A673 (cell line): ENCODE measurements at regions not wholly inside any gene's neighbourhood (a gene's known extent, or its start where the extent isn't known, plus 50 kb on each side); places are given as distances from the start of the nearest gene placed in this dataset.

Experiments
- BruUV-seq: library from RNA; stranded (reverse); fragments of 400-500 nt; replicated peaks from 2 replicates; lab custom pipeline; 2021; lab: Mats Ljungman, UMichigan
- CTCF ChIA-PET: fragments of 300-600 bp; sonication (Branson Sonifier 250); formaldehyde crosslinking; loops from one replicate; lab custom pipeline; 2022; ENCODE audit warnings: antibody characterized with exemption; lab: Charles Lee
- POLR2A ChIA-PET: fragments of 300-600 bp; sonication (Branson Sonifier 250); formaldehyde crosslinking; loops from one replicate; lab custom pipeline; 2022; ENCODE audit warnings: antibody characterized with exemption; ENCODE audit not compliant: low non-redundant PET; lab: Charles Lee
- DNase-seq: peaks from one replicate; pipeline ENCODE4 v3.0.0-alpha.2; 2015; ENCODE audit warnings: low spot score
- H3K27ac ChIP-seq: fragments of 200-600 bp; sonication (generic); 2 replicates; pipeline ENCODE4 v1.5.1; 2016; ENCODE audit warnings: mixed run types, low read depth, mild to moderate bottlenecking, mixed read lengths, antibody characterized with exemption, low read length; ENCODE audit not compliant: poor library complexity, severe bottlenecking
- H3K27me3 ChIP-seq: fragments of 200-600 bp; sonication (generic); replicated peaks from 2 replicates; pipeline ENCODE4 v1.6.1; 2017; ENCODE audit warnings: mixed run types, low read depth, mild to moderate bottlenecking, mixed read lengths, antibody characterized with exemption, low read length; ENCODE audit not compliant: insufficient read depth, poor library complexity
- H3K36me3 ChIP-seq: fragments of 200-600 bp; sonication (generic); 2 replicates; pipeline ENCODE4 v1.6.1; 2016; ENCODE audit warnings: mixed run types, mild to moderate bottlenecking, mixed read lengths, antibody characterized with exemption, low read length; ENCODE audit not compliant: insufficient read depth, poor library complexity, severe bottlenecking
- H3K4me1 ChIP-seq: fragments of 200-600 bp; sonication (generic); 2 replicates; pipeline ENCODE4 v1.6.1; 2017; ENCODE audit warnings: mixed run types, mild to moderate bottlenecking, mixed read lengths, antibody characterized with exemption, low read length; ENCODE audit not compliant: insufficient read depth, poor library complexity, severe bottlenecking
- H3K4me3 ChIP-seq: fragments of 200-600 bp; sonication (generic); 2 replicates; pipeline ENCODE4 v1.5.1; 2016; ENCODE audit warnings: low read depth, mixed run types, mild to moderate bottlenecking, mixed read lengths, low read length; ENCODE audit not compliant: poor library complexity, severe bottlenecking
- H3K9me3 ChIP-seq: fragments of 200-600 bp; sonication (generic); 2 replicates; pipeline ENCODE4 v1.6.1; 2016; ENCODE audit warnings: mixed run types, low read depth, mild to moderate bottlenecking, mixed read lengths, antibody characterized with exemption, low read length; ENCODE audit not compliant: poor library complexity, severe bottlenecking
- EZH2 ChIP-seq: fragments of 200-600 bp; sonication (generic); IDR thresholded peaks from 2 replicates; pipeline ENCODE4 v1.6.1; 2017; ENCODE audit warnings: borderline replicate concordance, low read depth, mild to moderate bottlenecking, mixed read lengths, antibody characterized with exemption, low read length; ENCODE audit not compliant: poor library complexity, severe bottlenecking
- intact Hi-C: fragments of 100-400 bp; cut with micrococcal nuclease; formaldehyde crosslinking; loops from one replicate; pipeline ENCODE4 v1.10.0; 2022; ENCODE audit not compliant: unreplicated experiment
- TF ChIP-seq, protein P1 (sequence below): fragments of 300-800, 200-600 bp; sonication (generic); conservative IDR thresholded peaks from 2 replicates; pipeline ENCODE4 v1.5.1; 2017; ENCODE audit warnings: low read depth, mild to moderate bottlenecking, antibody characterized with exemption, low read length, moderate library complexity, mixed read lengths

DNA sequence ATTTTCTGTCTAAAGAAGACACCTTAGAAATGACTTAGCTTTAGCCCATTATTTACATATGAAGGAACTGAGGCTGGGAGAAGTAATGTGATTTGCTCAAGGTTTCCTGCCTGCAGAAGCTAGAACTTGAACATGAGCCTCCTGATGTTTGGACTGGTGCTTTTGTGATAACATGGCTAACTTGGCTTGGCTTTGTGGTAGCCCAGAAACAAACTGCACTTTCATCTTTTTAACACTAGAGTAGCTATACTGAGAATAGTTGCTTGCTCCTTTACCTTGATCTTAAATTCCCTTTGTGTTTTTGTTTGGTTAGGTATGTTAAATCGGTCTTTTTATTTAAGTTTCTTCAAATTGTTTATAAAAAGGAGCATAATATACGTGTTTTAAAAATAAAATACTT lies 163.5 kb upstream of the MANEA start:
- DNase-seq, result no peak
- POLR2A ChIA-PET, result no interaction called here
- H3K4me3 ChIP-seq, result no peak overlapping the region
- intact Hi-C loops, result no loop called here
- no peaks in the 10 kb centered on the region for H3K27me3 ChIP-seq
- no peaks in the 10 kb centered on the region for H3K9me3 ChIP-seq
- no peak for TF ChIP-seq EZH2
- TF ChIP-seq, protein P1, sequence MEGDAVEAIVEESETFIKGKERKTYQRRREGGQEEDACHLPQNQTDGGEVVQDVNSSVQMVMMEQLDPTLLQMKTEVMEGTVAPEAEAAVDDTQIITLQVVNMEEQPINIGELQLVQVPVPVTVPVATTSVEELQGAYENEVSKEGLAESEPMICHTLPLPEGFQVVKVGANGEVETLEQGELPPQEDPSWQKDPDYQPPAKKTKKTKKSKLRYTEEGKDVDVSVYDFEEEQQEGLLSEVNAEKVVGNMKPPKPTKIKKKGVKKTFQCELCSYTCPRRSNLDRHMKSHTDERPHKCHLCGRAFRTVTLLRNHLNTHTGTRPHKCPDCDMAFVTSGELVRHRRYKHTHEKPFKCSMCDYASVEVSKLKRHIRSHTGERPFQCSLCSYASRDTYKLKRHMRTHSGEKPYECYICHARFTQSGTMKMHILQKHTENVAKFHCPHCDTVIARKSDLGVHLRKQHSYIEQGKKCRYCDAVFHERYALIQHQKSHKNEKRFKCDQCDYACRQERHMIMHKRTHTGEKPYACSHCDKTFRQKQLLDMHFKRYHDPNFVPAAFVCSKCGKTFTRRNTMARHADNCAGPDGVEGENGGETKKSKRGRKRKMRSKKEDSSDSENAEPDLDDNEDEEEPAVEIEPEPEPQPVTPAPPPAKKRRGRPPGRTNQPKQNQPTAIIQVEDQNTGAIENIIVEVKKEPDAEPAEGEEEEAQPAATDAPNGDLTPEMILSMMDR, result no peak
- H3K36me3 ChIP-seq, result no peaks in the 10 kb centered on the region
- H3K27ac ChIP-seq, result no peak overlapping the region
- BruUV-seq, result no TSS peak
- H3K4me1 ChIP-seq, result peaks cover 5% of the 10 kb centered on the region
- CTCF ChIA-PET, result no interaction called here

DNA sequence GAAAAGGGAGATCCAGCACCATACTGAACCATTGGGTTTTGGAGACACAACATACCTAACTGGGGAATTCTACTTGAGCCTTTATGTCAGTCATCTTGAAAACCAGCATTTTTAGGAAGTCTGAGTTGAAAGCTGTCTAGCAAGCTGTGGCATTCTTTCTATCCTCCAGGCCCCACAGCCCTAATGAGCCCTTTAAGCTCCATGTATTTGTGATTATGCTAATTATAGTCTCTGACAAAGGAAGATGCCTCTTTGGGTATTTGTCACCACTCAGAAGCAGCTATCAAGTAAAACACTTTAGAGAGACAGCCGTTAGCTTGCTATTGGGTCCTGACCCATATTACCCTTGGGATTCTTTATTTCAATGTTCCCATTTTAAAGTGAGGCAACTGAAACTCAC lies 159.5 kb upstream of the MANEA start:
- Histone ChIP-seq H3K36me3 (no peaks in the 10 kb centered on the region), H3K4me3 (no peak overlapping the region), H3K9me3 (no peaks in the 10 kb centered on the region), H3K27ac (no peak overlapping the region), H3K27me3 (no peaks in the 10 kb centered on the region), H3K4me1 (peaks cover 5% of the 10 kb centered on the region)
- TF ChIP-seq, protein P1, result no peak
- no peak for TF ChIP-seq EZH2
- ChIA-PET CTCF (no interaction called here), POLR2A (no interaction called here)
- no TSS peak for BruUV-seq
- intact Hi-C loops, result no loop called here
- peak; percentile 63 for DNase-seq

DNA sequence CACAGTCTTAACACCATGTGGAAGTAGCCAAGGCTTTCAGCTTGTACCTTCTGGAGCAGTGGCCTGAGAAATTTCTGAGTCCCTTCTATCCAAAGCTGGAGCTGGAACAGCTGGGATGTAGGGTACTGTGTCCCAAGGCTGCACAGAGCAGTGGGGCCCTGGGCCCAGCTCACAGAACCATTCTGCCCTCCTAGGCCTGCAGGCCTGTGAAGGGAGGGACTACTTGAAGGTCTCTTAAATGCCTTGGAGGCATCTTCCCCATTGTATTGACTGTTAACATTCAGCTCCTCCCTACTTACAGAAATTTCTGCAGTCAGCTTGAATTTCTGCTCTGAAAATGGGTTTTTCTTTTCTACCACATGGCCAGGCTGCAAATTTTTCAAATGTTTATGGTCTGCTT lies 156.5 kb upstream of the MANEA start:
- Histone ChIP-seq H3K27ac (no peak overlapping the region), H3K4me1 (peaks cover 9% of the 10 kb centered on the region), H3K9me3 (no peaks in the 10 kb centered on the region), H3K4me3 (no peak overlapping the region), H3K27me3 (no peaks in the 10 kb centered on the region), H3K36me3 (no peaks in the 10 kb centered on the region)
- DNase-seq, result no peak
- TF ChIP-seq, protein P1, result no peak
- TF ChIP-seq EZH2, result no peak
- ChIA-PET CTCF (no interaction called here), POLR2A (no interaction called here)
- BruUV-seq, result no TSS peak
- intact Hi-C loops, result no loop called here
